ENCODE measurements at regions not wholly inside any gene's neighbourhood (a gene's known extent, or its start where the extent isn't known, plus 50 kb on each side); places are given as distances from the start of the nearest gene placed in this dataset.

- FAIRE-seq = no peak
Observed at GRCh38 chr2:16408331-16409005, 257.2 kb downstream of the CYRIA start.

GRCh38 chr2:16407358-16407757 lies 258.3 kb downstream of the CYRIA start:
- no peak for FAIRE-seq

GRCh38 chr2:16406496-16407289 lies 258.9 kb downstream of the CYRIA start:
- no peak for FAIRE-seq

GRCh38 chr2:16405551-16405950 lies 260.1 kb downstream of the CYRIA start:
- FAIRE-seq = no peak

- no peak for FAIRE-seq
Observed at GRCh38 chr2:16404551-16405300, 260.9 kb downstream of the CYRIA start.

- FAIRE-seq = no peak
Observed at GRCh38 chr2:16404146-16404545, 261.5 kb downstream of the CYRIA start.

- no peak for FAIRE-seq
Observed at GRCh38 chr2:16402891-16403290, 262.7 kb downstream of the CYRIA start.

GRCh38 chr2:16401761-16402300 lies 263.8 kb downstream of the CYRIA start:
- no peak for FAIRE-seq

GRCh38 chr2:16400127-16400623 lies 265.5 kb downstream of the CYRIA start:
- no peak for FAIRE-seq

GRCh38 chr2:16398486-16399043 lies 267.1 kb downstream of the CYRIA start:
- no peak for FAIRE-seq

- no peak for FAIRE-seq
Observed at GRCh38 chr2:16397681-16398475, 267.8 kb downstream of the CYRIA start.

GRCh38 chr2:16396986-16397385 lies 268.6 kb downstream of the CYRIA start:
- no peak for FAIRE-seq

GRCh38 chr2:16396171-16396570 lies 269.5 kb downstream of the CYRIA start:
- no peak for FAIRE-seq

- FAIRE-seq = no peak
Observed at GRCh38 chr2:16395601-16396000, 270.0 kb downstream of the CYRIA start.

GRCh38 chr2:16394986-16395550 lies 270.6 kb downstream of the CYRIA start:
- no peak for FAIRE-seq

GRCh38 chr2:16394072-16394985 lies 271.3 kb downstream of the CYRIA start:
- no peak for FAIRE-seq

- FAIRE-seq = no peak
Observed at GRCh38 chr2:16393500-16394071, 272.0 kb downstream of the CYRIA start.

GRCh38 chr2:16392647-16393499 lies 272.8 kb downstream of the CYRIA start:
- no peak for FAIRE-seq

GRCh38 chr2:16391986-16392385 lies 273.6 kb downstream of the CYRIA start:
- FAIRE-seq = no peak
